Nephron progenitor cell (in vitro differentiated cells): ENCODE measurements at regions not wholly inside any gene's neighbourhood (a gene's known extent, or its start where the extent isn't known, plus 50 kb on each side); places are given as distances from the start of the nearest gene placed in this dataset.

Experiments
- DNase-seq: peaks from one replicate; pipeline ENCODE4 v3.0.0; 2021
- H3K27ac Mint-ChIP-seq: 2 replicates; pipeline ENCODE4 v1.8.0; 2021; ENCODE audit warnings: mild to moderate bottlenecking, moderate library complexity, mixed read lengths
- H3K27me3 Mint-ChIP-seq: 2 replicates; pipeline ENCODE4 v1.8.0; 2021; ENCODE audit warnings: mild to moderate bottlenecking, low read depth, mixed read lengths; ENCODE audit not compliant: poor library complexity
- H3K36me3 Mint-ChIP-seq: 2 replicates; pipeline ENCODE4 v1.8.0; 2021; ENCODE audit warnings: low read depth, mixed read lengths
- H3K4me1 Mint-ChIP-seq: 2 replicates; pipeline ENCODE4 v1.8.0; 2021; ENCODE audit warnings: mixed read lengths
- H3K4me3 Mint-ChIP-seq: 2 replicates; pipeline ENCODE4 v1.8.0; 2021; ENCODE audit warnings: mild to moderate bottlenecking, moderate library complexity, mixed read lengths
- H3K9me3 Mint-ChIP-seq: 2 replicates; pipeline ENCODE4 v1.8.0; 2021; ENCODE audit warnings: mild to moderate bottlenecking, moderate library complexity, mixed read lengths
- TF ChIP-seq, protein P1 (sequence below): fragments of 200-600 bp; sonication (generic); IDR thresholded peaks from 2 replicates; pipeline ENCODE4 v1.5.0; 2021; ENCODE audit warnings: antibody characterized with exemption

- no peaks in the 10 kb centered on the region for H3K27me3 Mint-ChIP-seq
- H3K27ac Mint-ChIP-seq = no peak overlapping the region
- TF ChIP-seq, protein P1, sequence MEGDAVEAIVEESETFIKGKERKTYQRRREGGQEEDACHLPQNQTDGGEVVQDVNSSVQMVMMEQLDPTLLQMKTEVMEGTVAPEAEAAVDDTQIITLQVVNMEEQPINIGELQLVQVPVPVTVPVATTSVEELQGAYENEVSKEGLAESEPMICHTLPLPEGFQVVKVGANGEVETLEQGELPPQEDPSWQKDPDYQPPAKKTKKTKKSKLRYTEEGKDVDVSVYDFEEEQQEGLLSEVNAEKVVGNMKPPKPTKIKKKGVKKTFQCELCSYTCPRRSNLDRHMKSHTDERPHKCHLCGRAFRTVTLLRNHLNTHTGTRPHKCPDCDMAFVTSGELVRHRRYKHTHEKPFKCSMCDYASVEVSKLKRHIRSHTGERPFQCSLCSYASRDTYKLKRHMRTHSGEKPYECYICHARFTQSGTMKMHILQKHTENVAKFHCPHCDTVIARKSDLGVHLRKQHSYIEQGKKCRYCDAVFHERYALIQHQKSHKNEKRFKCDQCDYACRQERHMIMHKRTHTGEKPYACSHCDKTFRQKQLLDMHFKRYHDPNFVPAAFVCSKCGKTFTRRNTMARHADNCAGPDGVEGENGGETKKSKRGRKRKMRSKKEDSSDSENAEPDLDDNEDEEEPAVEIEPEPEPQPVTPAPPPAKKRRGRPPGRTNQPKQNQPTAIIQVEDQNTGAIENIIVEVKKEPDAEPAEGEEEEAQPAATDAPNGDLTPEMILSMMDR = no peak
- peaks cover 14% of the 10 kb centered on the region for H3K4me1 Mint-ChIP-seq
- no peak overlapping the region for H3K4me3 Mint-ChIP-seq
- DNase-seq = no peak
- H3K36me3 Mint-ChIP-seq = no peaks in the 10 kb centered on the region
- peaks cover 24% of the 10 kb centered on the region for H3K9me3 Mint-ChIP-seq
Observed at GRCh38 chrX:9231491-9231890, 197.6 kb upstream of the FAM9B start.

GRCh38 chrX:9233141-9233540, 199.2 kb upstream of the FAM9B start:
- TF ChIP-seq, protein P1 = no peak
- Mint-ChIP-seq H3K9me3 (peaks cover 16% of the 10 kb centered on the region), H3K4me3 (no peak overlapping the region), H3K27ac (no peak overlapping the region), H3K36me3 (no peaks in the 10 kb centered on the region), H3K4me1 (peaks cover 14% of the 10 kb centered on the region), H3K27me3 (no peaks in the 10 kb centered on the region)
- no peak for DNase-seq

DNA sequence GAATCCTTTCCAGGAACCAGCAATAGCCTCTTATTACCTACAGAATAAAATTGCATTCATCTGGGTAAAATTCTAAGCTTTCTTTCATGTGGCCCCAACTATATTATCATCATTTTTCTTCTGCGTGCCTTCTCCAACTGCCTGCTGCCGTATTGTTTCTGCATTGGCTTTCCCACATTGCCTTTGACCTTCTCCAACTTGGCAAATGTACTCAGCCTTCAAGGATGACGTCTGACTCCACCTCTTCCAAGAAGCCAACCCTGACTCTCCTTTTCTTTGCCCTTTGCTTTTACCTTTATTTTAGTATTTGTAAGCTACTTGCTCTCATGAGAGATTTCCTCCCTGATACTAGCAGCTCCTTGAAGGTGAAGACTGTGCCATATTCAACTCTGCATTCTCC, 200.4 kb upstream of the FAM9B start:
- DNase-seq = no peak
- Mint-ChIP-seq H3K9me3 (peaks cover 16% of the 10 kb centered on the region), H3K27ac (no peak overlapping the region), H3K4me1 (peaks cover 14% of the 10 kb centered on the region), H3K27me3 (no peaks in the 10 kb centered on the region), H3K36me3 (no peaks in the 10 kb centered on the region), H3K4me3 (no peak overlapping the region)
- TF ChIP-seq, protein P1 = no peak

- no peak overlapping the region for H3K4me3 Mint-ChIP-seq
- no peak for DNase-seq
- H3K27me3 Mint-ChIP-seq = no peaks in the 10 kb centered on the region
- H3K4me1 Mint-ChIP-seq = peaks cover 14% of the 10 kb centered on the region
- no peaks in the 10 kb centered on the region for H3K36me3 Mint-ChIP-seq
- TF ChIP-seq, protein P1 = no peak
- peaks cover 6% of the 10 kb centered on the region for H3K9me3 Mint-ChIP-seq
- H3K27ac Mint-ChIP-seq = no peak overlapping the region
Observed at GRCh38 chrX:9235722-9236121, 201.8 kb upstream of the FAM9B start.

DNA sequence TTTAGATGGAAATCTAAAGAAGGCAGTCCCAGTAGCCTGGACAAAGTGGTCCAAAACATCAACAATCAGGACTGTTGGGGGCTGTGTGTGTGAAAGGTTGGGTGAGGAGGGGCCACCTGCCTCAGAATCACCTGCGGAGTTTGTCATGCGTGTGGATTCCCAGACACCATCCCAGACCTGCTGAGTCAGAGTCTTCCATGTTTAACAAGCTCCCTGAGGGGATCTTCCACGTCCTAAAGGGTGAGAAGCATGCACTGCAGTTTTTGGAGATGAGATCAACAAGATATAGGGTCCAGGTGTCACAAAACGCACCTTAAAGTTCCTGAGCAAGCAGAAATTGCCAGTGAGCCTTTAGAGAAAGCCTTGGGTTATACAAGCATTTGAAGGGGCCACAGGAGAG, 207.0 kb upstream of the FAM9B start:
- Mint-ChIP-seq H3K27ac (no peak overlapping the region), H3K4me3 (no peak overlapping the region)
- TF ChIP-seq, protein P1 = no peak

GRCh38 chrX:9241427-9241826, 207.5 kb upstream of the FAM9B start:
- Mint-ChIP-seq H3K4me3 (no peak overlapping the region), H3K27me3 (no peaks in the 10 kb centered on the region), H3K4me1 (peaks cover 4% of the 10 kb centered on the region), H3K36me3 (no peaks in the 10 kb centered on the region), H3K9me3 (peaks cover 9% of the 10 kb centered on the region), H3K27ac (no peak overlapping the region)
- TF ChIP-seq, protein P1 = no peak
- no peak for DNase-seq

More for the DNA sequence above, 207.0 kb upstream of the FAM9B start:
- Mint-ChIP-seq H3K9me3 (peaks cover 9% of the 10 kb centered on the region), H3K4me1 (peaks cover 4% of the 10 kb centered on the region), H3K27me3 (no peaks in the 10 kb centered on the region), H3K36me3 (no peaks in the 10 kb centered on the region)
- DNase-seq = no peak
